H1 (cell line): ENCODE measurements at regions not wholly inside any gene's neighbourhood (a gene's known extent, or its start where the extent isn't known, plus 50 kb on each side); places are given as distances from the start of the nearest gene placed in this dataset.
"Not testable (repeated sequence)": the region's sequence is repeated elsewhere in the genome, so short reads cannot be mapped to it uniquely, and the experiment has no call there.

Source experiments
- CTCF ChIA-PET: fragments of 300-600 bp; sonication (Branson Sonifier 250); formaldehyde crosslinking; loops from one replicate; lab custom pipeline; 2021; ENCODE audit not compliant: partially characterized antibody; lab: Charles Lee
- POLR2A ChIA-PET: fragments of 300-600 bp; sonication (Branson Sonifier 250); formaldehyde crosslinking; loops from one replicate; lab custom pipeline; 2021; ENCODE audit warnings: inconsistent platforms; ENCODE audit not compliant: partially characterized antibody; lab: Charles Lee
- DNase-seq, 2 experiments: peaks; one replicate each; pipeline versions ENCODE4 v3.0.0 to v3.0.0-alpha.2; 2010 to 2022; ENCODE audit warnings: low spot score in 2 of 2, low read depth in 1 of 2, mixed read lengths in 1 of 2
- FAIRE-seq: peaks from 2 replicates; lab custom pipeline; 2011; peaks lifted over from hg19 to GRCh38; lab: Jason Lieb, UNC
- H2AFZ ChIP-seq: 2 replicates; pipeline ENCODE4 v1.8.1; 2012; ENCODE audit warnings: low read length, inconsistent platforms
- H2AK5ac ChIP-seq: 2 replicates; pipeline ENCODE4 v1.6.1; 2013; ENCODE audit warnings: low read depth, low read length
- H2BK120ac ChIP-seq: replicated peaks from 2 replicates; pipeline ENCODE3; 2013; ENCODE audit warnings: low read depth, low read length, inconsistent platforms
- H2BK12ac ChIP-seq: 2 replicates; pipeline ENCODE4 v1.6.1; 2013; ENCODE audit warnings: low read depth, low read length
- H2BK15ac ChIP-seq: 2 replicates; pipeline ENCODE4 v1.6.1; 2013; ENCODE audit warnings: low read length
- H2BK20ac ChIP-seq: 2 replicates; pipeline ENCODE4 v1.6.1; 2013; ENCODE audit warnings: low read length
- H2BK5ac ChIP-seq: 2 replicates; pipeline ENCODE4 v1.6.1; 2013; ENCODE audit warnings: low read depth, low read length
- H3K14ac ChIP-seq: 2 replicates; pipeline ENCODE4 v1.6.1; 2013; ENCODE audit warnings: inconsistent platforms; ENCODE audit not compliant: insufficient read length
- H3K18ac ChIP-seq: 2 replicates; pipeline ENCODE4 v1.6.1; 2013; ENCODE audit warnings: low read length; ENCODE audit errors: extremely low read depth
- H3K23ac ChIP-seq: 2 replicates; pipeline ENCODE4 v1.6.1; 2013; ENCODE audit warnings: inconsistent platforms; ENCODE audit not compliant: insufficient read length
- H3K23me2 ChIP-seq: 2 replicates; pipeline ENCODE4 v1.6.1; 2013; ENCODE audit warnings: low read depth, low read length
- H3K27ac ChIP-seq: 2 replicates; pipeline ENCODE4 v1.6.1; 2011; ENCODE audit warnings: low read depth, low read length, inconsistent platforms
- H3K27me3 ChIP-seq, 4 experiments: replicated peaks in 1 of 4; 1 replicate in 1 of 4; 2 replicates in 3 of 4; pipeline versions ENCODE4 v1.6.1 to v1.8.1; 2011 to 2013; ENCODE audit warnings: low read length in 3 of 4, mild to moderate bottlenecking in 3 of 4, inconsistent platforms in 2 of 4, mixed read lengths in 2 of 4, moderate library complexity in 1 of 4; ENCODE audit not compliant: control insufficient read depth in 3 of 4, insufficient read depth in 3 of 4; ENCODE audit errors: extremely low read depth in 1 of 4
- H3K36me3 ChIP-seq, 4 experiments: 2 replicates each; pipeline versions ENCODE4 v1.6.1 to v1.8.1; 2011 to 2013; ENCODE audit warnings: mild to moderate bottlenecking in 4 of 4, low read length in 3 of 4, moderate library complexity in 2 of 4, control low read depth in 1 of 4, inconsistent platforms in 1 of 4; ENCODE audit not compliant: insufficient read depth in 4 of 4, control insufficient read depth in 2 of 4
- H3K4ac ChIP-seq: replicated peaks from 2 replicates; pipeline ENCODE3; 2013; ENCODE audit warnings: low read length, low read depth, mixed read lengths, inconsistent platforms; ENCODE audit not compliant: insufficient read length
- H3K4me1 ChIP-seq, 4 experiments: replicated peaks in 1 of 4; 1 replicate in 1 of 4; 2 replicates in 3 of 4; pipeline versions ENCODE4 v1.6.1 to v1.8.1; 2011 to 2013; ENCODE audit warnings: low read length in 3 of 4, inconsistent platforms in 2 of 4, mixed read lengths in 1 of 4; ENCODE audit not compliant: insufficient read depth in 4 of 4, control insufficient read depth in 3 of 4
- H3K4me2 ChIP-seq, 2 experiments: 2 replicates each; pipeline versions ENCODE4 v1.6.1 to v1.8.1; 2011 to 2013; ENCODE audit warnings: low read depth in 2 of 2, low read length in 2 of 2, control low read depth in 1 of 2, inconsistent platforms in 1 of 2, mild to moderate bottlenecking in 1 of 2; ENCODE audit not compliant: insufficient read depth in 1 of 2
- H3K4me3 ChIP-seq, 4 experiments: fragments of 200-600, 300-600 bp in 1 of 4; sonication (generic), shearing (Covaris generic), sonication (Bioruptor Twin) in 1 of 4; 2 replicates each; pipeline versions ENCODE4 v1.5.1 to v1.8.1; 2011 to 2016; ENCODE audit warnings: low read length in 4 of 4, low read depth in 3 of 4, control low read depth in 2 of 4, inconsistent platforms in 2 of 4, mild to moderate bottlenecking in 2 of 4, mixed read lengths in 1 of 4, moderate library complexity in 1 of 4; ENCODE audit not compliant: insufficient read depth in 2 of 4; ENCODE audit errors: extremely low read depth in 1 of 4
- H3K56ac ChIP-seq: replicated peaks from 2 replicates; pipeline ENCODE3; 2013; ENCODE audit warnings: low read depth, mild to moderate bottlenecking, mixed read lengths, low read length, inconsistent platforms; ENCODE audit not compliant: insufficient read length
- H3K79me1 ChIP-seq: 2 replicates; pipeline ENCODE4 v1.6.1; 2013; ENCODE audit warnings: low read depth, low read length, control low read depth
- H3K79me2 ChIP-seq, 2 experiments: 2 replicates each; pipeline versions ENCODE4 v1.6.1 to v1.8.1; 2012 to 2013; ENCODE audit warnings: low read length in 2 of 2, mild to moderate bottlenecking in 2 of 2, inconsistent platforms in 1 of 2; ENCODE audit not compliant: insufficient read depth in 2 of 2, control insufficient read depth in 1 of 2
- H3K9ac ChIP-seq, 4 experiments: replicated peaks in 1 of 4; 1 replicate in 1 of 4; 2 replicates in 3 of 4; pipeline versions ENCODE4 v1.6.1 to v1.8.1; 2011 to 2013; ENCODE audit warnings: low read depth in 3 of 4, low read length in 3 of 4, control low read depth in 2 of 4, mild to moderate bottlenecking in 2 of 4, moderate library complexity in 2 of 4, inconsistent platforms in 1 of 4; ENCODE audit errors: extremely low read depth in 1 of 4
- H3K9me3 ChIP-seq, 2 experiments: 2 replicates each; pipeline versions ENCODE4 v1.6.1 to v1.8.1; 2012 to 2013; ENCODE audit warnings: mild to moderate bottlenecking in 2 of 2, moderate library complexity in 2 of 2, control low read depth in 1 of 2, inconsistent platforms in 1 of 2, low read depth in 1 of 2, low read length in 1 of 2, mixed read lengths in 1 of 2; ENCODE audit not compliant: insufficient read depth in 2 of 2
- H4K20me1 ChIP-seq, 2 experiments: replicated peaks in 1 of 2; 2 replicates each; pipeline versions ENCODE3 to v1.8.1; 2011 to 2013; ENCODE audit warnings: inconsistent platforms in 2 of 2, low read length in 2 of 2, mild to moderate bottlenecking in 1 of 2; ENCODE audit not compliant: insufficient read depth in 2 of 2, control insufficient read depth in 1 of 2
- H4K5ac ChIP-seq: 2 replicates; pipeline ENCODE4 v1.6.1; 2013; ENCODE audit warnings: low read length, low read depth, mixed read lengths, inconsistent platforms; ENCODE audit not compliant: insufficient read length
- H4K8ac ChIP-seq: 2 replicates; pipeline ENCODE4 v1.8.0; 2013; ENCODE audit warnings: mild to moderate bottlenecking, moderate library complexity, low read length, inconsistent platforms; ENCODE audit not compliant: insufficient read depth; ENCODE audit errors: extremely low read depth
- H4K91ac ChIP-seq: replicated peaks from 2 replicates; pipeline ENCODE3; 2013; ENCODE audit warnings: low read length, mixed read lengths, inconsistent platforms; ENCODE audit not compliant: insufficient read length
- WGBS, 2 experiments: shearing (Covaris generic) in 1 of 2; methylation state at CpG; one replicate each; pipeline versions ENCODE4 v1.1.6 to v1.1.7; 2013 to 2015; ENCODE audit warnings: low lambda C conversion rate in 2 of 2, mixed read lengths in 2 of 2, inconsistent platforms in 1 of 2, low coverage in 1 of 2, missing lambda C conversion rate in 1 of 2; ENCODE audit not compliant: insufficient replicate concordance in 2 of 2, insufficient coverage in 1 of 2, insufficient read length in 1 of 2; ENCODE audit errors: extremely low coverage in 1 of 2, missing lambda C conversion rate in 1 of 2; 5-methylcytosine and 5-hydroxymethylcytosine counted together

GRCh38 chr2:87414331-87414730, 333.6 kb upstream of the PLGLB2 start:
- H3K4me2 ChIP-seq, H3K23me2 ChIP-seq, H2BK12ac ChIP-seq, H4K91ac ChIP-seq, H3K27ac ChIP-seq, H4K8ac ChIP-seq, H3K18ac ChIP-seq, H4K5ac ChIP-seq, H3K9ac ChIP-seq, H2BK5ac ChIP-seq, H3K79me1 ChIP-seq, H3K4me3 ChIP-seq, H3K9me3 ChIP-seq, H3K79me2 ChIP-seq, H3K4ac ChIP-seq, H3K56ac ChIP-seq, POLR2A ChIA-PET, H2BK120ac ChIP-seq, FAIRE-seq, CTCF ChIA-PET, H2BK20ac ChIP-seq, H3K14ac ChIP-seq, H3K23ac ChIP-seq, H2AFZ ChIP-seq, H3K27me3 ChIP-seq, H4K20me1 ChIP-seq, H2AK5ac ChIP-seq, H2BK15ac ChIP-seq, H3K36me3 ChIP-seq, H3K4me1 ChIP-seq: not testable (repeated sequence)
- 57% methylated on average over 1 of the region's 1 CpG; no CpG with 5 or more reads in 1 of the 2 experiments for WGBS, 2 experiments
- peak in 1 of 2 experiments; percentile 47 for DNase-seq

DNA sequence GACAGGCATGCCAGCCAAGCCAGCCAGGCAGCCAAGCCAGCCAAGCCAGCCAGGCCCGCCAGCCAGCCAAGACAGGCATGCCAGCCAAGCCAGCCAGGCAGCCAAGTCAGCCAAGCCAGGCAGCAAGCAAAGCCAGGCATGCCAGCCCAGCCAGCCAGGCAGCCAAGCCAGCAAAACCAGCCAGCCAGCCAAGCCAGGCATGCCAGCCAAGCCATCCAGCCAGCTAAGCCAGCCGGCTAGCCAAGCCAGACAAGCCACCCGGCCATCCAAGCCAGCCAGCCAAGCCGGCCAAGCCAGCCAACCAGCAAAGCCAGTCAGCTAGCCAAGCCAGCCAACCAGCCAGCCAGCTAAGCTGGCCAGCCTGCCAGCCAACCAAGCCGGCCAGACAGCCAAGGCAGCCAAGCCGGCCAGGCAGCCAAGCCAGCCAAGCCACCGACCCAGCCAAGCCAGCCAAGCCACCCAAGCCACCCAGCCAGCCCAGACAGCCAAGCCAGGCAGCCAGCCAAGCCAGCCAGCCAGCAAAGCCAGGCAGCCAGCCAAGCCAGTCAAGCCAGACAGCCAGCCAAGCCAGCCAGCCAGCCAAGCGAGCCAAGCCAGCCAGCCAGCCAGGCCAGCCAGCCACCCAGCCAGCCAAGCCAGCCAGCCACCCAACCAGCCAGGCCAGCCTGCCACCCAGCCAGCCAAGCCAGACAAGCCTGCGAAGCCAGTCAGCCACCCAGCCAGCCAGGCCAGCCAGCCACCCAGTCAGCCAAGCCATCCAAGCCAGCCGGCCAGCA, 332.9 kb upstream of the PLGLB2 start:
- H3K27me3 ChIP-seq, H2BK20ac ChIP-seq, POLR2A ChIA-PET, H2BK15ac ChIP-seq, H3K9ac ChIP-seq, H2AFZ ChIP-seq, H3K4me2 ChIP-seq, H4K91ac ChIP-seq, H3K4me3 ChIP-seq, CTCF ChIA-PET, H2BK12ac ChIP-seq, H3K27ac ChIP-seq, H3K4me1 ChIP-seq, H3K36me3 ChIP-seq, H2AK5ac ChIP-seq, H4K20me1 ChIP-seq, FAIRE-seq, H3K23me2 ChIP-seq, H4K8ac ChIP-seq, H3K56ac ChIP-seq, H3K23ac ChIP-seq, H2BK5ac ChIP-seq, H3K4ac ChIP-seq, H3K9me3 ChIP-seq, H3K18ac ChIP-seq, H4K5ac ChIP-seq, H3K79me2 ChIP-seq, H2BK120ac ChIP-seq, H3K79me1 ChIP-seq, H3K14ac ChIP-seq: not testable (repeated sequence)
- peak in 1 of 2 experiments; percentile 57 for DNase-seq
- 90% methylated on average over 7 of the region's 10 CpGs; no CpG with 5 or more reads in 1 of the 2 experiments for WGBS, 2 experiments
